Activated naive CD4-positive, alpha-beta T cell treated with anti-CD3 and anti-CD28 coated beads, Interleukin-2, amount 10 ng/mL, durations not matched to agents 7 days and 5 days (primary cell): ENCODE measurements at regions not wholly inside any gene's neighbourhood (a gene's known extent, or its start where the extent isn't known, plus 50 kb on each side); places are given as distances from the start of the nearest gene placed in this dataset.
"Not testable (repeated sequence)": the region's sequence is repeated elsewhere in the genome, so short reads cannot be mapped to it uniquely, and the experiment has no call there.

ENCODE experiments used
- CTCF ChIA-PET: fragments of 350-600 bp; sonication (Branson Sonifier 250); formaldehyde crosslinking; loops from one replicate; lab custom pipeline; 2021; ENCODE audit warnings: antibody characterized with exemption; lab: Charles Lee
- DNase-seq: peaks from one replicate; pipeline ENCODE4 v3.0.0-alpha.2; 2020
- H3K27ac Mint-ChIP-seq: one replicate; pipeline ENCODE4 v1.8.0; 2021; ENCODE audit warnings: mild to moderate bottlenecking, moderate library complexity, mixed read lengths
- H3K27me3 Mint-ChIP-seq: one replicate; pipeline ENCODE4 v1.8.0; 2021; ENCODE audit warnings: mild to moderate bottlenecking, mixed read lengths
- H3K36me3 Mint-ChIP-seq: one replicate; pipeline ENCODE4 v1.8.0; 2021; ENCODE audit warnings: mixed read lengths
- H3K4me1 Mint-ChIP-seq: one replicate; pipeline ENCODE4 v1.8.0; 2021; ENCODE audit warnings: mixed read lengths
- H3K4me3 Mint-ChIP-seq: one replicate; pipeline ENCODE4 v1.8.0; 2021; ENCODE audit warnings: mild to moderate bottlenecking, moderate library complexity, mixed read lengths
- H3K9me3 Mint-ChIP-seq: one replicate; pipeline ENCODE4 v1.8.0; 2021; ENCODE audit warnings: mixed read lengths

DNA sequence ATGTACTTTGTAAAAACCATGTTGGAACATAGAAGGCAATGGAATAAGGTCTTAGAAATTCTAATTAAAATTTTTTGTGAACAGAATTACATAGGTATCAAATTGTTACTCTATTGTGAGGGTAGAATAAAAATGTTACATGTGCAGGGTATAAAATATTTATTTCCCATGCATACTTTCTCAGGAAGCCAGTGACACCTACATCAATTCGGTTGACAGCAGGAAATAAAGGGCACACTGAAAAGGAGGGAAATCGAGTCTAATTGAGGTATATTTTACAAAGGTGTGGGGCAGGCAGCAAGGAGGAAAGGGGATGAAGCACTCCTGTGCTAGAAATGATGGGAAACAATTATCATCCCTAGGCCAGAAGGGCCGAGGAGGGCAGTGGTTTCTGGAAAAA lies 244.9 kb downstream of the C7orf25 start:
- Mint-ChIP-seq H3K9me3 (peaks cover 10% of the 10 kb centered on the region), H3K4me1 (no peaks in the 10 kb centered on the region), H3K27me3 (no peaks in the 10 kb centered on the region), H3K27ac (no peak overlapping the region), H3K4me3 (no peak overlapping the region), H3K36me3 (no peaks in the 10 kb centered on the region)
- CTCF ChIA-PET: no interaction called here
- no peak for DNase-seq

DNA sequence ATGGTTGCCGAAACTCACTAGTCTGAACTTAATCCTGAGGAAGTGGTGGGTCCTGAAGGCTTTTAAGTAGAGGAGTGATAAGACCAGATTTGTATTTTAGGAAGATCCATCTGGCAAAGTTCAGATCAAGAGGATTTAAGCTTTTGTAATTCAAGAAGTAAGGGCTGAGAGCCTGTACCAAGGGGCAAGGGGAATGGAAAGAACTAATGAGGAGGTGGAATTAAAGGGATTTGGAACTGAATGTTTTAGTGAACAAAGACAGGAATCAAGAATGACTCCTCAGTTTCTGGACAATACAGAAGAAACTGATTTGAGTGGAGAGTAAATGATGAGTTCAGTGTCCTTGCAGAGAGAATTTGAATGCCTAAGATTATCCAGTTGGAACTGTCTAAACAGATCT lies 249.0 kb downstream of the C7orf25 start:
- no peaks in the 10 kb centered on the region for H3K4me1 Mint-ChIP-seq

DNA sequence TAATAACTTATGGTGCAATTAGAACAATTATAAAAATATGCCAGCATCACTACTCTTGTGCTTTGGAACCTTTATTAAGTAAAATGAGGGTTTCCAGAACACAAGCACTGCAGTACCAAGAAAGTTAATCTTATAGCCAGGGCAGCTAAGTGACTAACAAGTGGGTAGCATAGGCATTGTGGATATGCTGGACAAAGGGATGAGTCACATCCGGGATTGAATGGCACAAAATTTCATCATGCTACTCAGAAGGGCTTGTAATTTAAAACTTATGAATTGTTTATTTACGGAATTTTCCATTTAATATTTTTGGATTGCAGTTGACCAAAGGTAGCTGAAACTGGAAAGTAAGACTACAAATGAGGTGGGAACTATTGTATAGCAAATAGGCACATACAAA lies 250.6 kb downstream of the C7orf25 start:
- Mint-ChIP-seq H3K27me3 (no peaks in the 10 kb centered on the region), H3K36me3 (no peaks in the 10 kb centered on the region), H3K27ac (no peak overlapping the region), H3K4me3 (no peak overlapping the region), H3K9me3 (peaks cover 3% of the 10 kb centered on the region), H3K4me1 (no peaks in the 10 kb centered on the region)
- DNase-seq: no peak
- CTCF ChIA-PET: no interaction called here

More for the DNA sequence above, 249.0 kb downstream of the C7orf25 start:
- Mint-ChIP-seq H3K9me3 (peaks cover 10% of the 10 kb centered on the region), H3K27ac (no peak overlapping the region), H3K36me3 (no peaks in the 10 kb centered on the region), H3K4me3 (no peak overlapping the region), H3K27me3 (no peaks in the 10 kb centered on the region)
- no peak for DNase-seq
- CTCF ChIA-PET: no interaction called here

DNA sequence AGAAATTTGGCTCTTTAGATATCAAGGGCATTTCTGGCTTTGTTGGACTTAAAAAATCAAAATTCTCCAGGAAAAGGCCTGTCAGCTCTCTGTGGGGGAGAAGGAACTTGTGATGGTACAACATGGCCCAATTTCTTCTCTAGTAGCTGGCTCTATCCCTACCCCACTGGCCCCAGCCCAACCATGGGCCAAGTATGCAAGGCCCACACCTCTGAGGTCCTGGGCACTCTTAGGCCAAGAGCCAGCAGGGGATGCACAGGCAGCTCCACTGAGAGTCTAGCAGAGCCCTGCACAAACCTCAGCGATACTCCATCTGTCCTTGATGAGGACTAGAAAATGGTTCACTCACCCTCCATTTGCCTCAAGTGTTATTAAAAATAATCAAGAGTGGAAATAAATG lies 261.2 kb downstream of the C7orf25 start:
- no peak for DNase-seq
- Mint-ChIP-seq H3K4me1 (no peaks in the 10 kb centered on the region), H3K36me3 (no peaks in the 10 kb centered on the region), H3K27ac (no peak overlapping the region), H3K4me3 (no peak overlapping the region), H3K27me3 (no peaks in the 10 kb centered on the region), H3K9me3 (no peaks in the 10 kb centered on the region)
- CTCF ChIA-PET: no interaction called here

DNA sequence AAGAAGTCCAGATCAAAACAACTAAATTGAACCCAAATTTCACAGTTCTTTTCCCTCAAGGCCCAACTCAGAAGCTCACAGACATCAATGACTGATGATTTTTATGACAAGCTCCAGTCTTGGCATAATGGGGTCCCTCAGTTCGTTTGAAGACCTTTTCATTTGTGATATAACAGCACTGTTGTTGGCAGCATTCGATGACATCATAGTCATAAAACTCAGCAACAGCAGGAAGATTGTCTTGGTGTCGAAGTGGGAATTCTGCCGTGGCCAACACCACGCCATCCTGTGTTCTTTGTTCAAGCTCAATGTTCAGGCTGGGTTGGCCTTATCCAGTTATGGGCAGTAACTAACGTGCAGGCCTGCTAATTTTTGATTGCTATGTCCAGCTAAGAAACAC lies 261.7 kb downstream of the C7orf25 start:
- H3K36me3 Mint-ChIP-seq: no peaks in the 10 kb centered on the region
- CTCF ChIA-PET: interaction anchor here (0.6 kb wide), 1 partner anchor 511 kb away, joined by 5 read pairs; no protein-coding TSS in a partner anchor
- H3K27ac Mint-ChIP-seq: no peak overlapping the region
- DNase-seq: no peak
- no peak overlapping the region for H3K4me3 Mint-ChIP-seq
- H3K4me1 Mint-ChIP-seq: no peaks in the 10 kb centered on the region
- no peaks in the 10 kb centered on the region for H3K9me3 Mint-ChIP-seq
- H3K27me3 Mint-ChIP-seq: no peaks in the 10 kb centered on the region

GRCh38 chr7:42645906-42646305 lies 266.0 kb downstream of the C7orf25 start:
- DNase-seq: no peak
- H3K4me1 Mint-ChIP-seq: no peaks in the 10 kb centered on the region
- H3K9me3 Mint-ChIP-seq: no peaks in the 10 kb centered on the region
- no peak overlapping the region for H3K27ac Mint-ChIP-seq
- H3K4me3 Mint-ChIP-seq: no peak overlapping the region
- no peaks in the 10 kb centered on the region for H3K27me3 Mint-ChIP-seq
- H3K36me3 Mint-ChIP-seq: no peaks in the 10 kb centered on the region
- CTCF ChIA-PET: no interaction called here

DNA sequence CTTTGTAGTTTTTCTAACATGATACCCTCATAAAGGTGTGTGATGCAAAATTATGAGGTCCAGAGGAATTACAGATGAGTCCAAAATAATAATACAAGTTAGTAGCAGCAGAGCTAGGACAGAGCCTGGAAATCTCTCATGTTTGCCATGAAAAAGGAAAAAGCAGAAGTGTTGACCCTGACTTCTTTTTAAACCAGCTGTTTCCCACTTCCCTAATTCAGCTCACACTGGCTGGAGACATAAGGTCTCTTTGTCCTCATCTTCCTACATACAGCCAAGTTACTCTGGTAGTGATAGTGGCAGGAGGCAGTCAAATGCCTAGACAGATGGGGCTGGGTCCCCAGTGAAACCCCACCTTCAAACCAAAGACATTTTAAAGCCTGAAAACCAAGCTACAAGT lies 269.2 kb downstream of the C7orf25 start:
- Mint-ChIP-seq H3K4me3 (no peak overlapping the region), H3K9me3 (no peaks in the 10 kb centered on the region), H3K27me3 (no peaks in the 10 kb centered on the region), H3K36me3 (no peaks in the 10 kb centered on the region), H3K27ac (no peak overlapping the region), H3K4me1 (no peaks in the 10 kb centered on the region)
- CTCF ChIA-PET: no interaction called here
- DNase-seq: no peak

DNA sequence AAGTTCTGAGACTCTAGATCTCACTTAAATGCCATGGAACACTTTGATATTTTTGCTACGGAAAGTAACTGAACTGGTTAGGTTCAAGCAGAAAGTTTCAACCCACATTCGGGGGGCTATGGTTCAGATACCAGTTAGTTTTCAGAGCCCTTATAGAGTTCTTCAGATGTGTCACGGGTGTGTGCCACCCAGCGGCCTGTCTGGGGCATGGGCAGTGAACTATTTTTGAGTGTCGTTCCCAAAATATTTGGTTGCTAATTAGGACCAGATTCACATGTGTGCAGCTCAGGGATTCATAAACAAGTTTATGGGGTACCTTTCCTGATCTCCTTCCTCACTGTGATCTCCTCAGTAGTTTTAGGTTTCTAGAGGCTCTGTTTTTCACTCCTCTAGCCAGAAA lies 271.9 kb downstream of the C7orf25 start:
- H3K9me3 Mint-ChIP-seq: no peaks in the 10 kb centered on the region
- H3K27me3 Mint-ChIP-seq: no peaks in the 10 kb centered on the region
- H3K4me1 Mint-ChIP-seq: no peaks in the 10 kb centered on the region
- no peaks in the 10 kb centered on the region for H3K36me3 Mint-ChIP-seq
- H3K27ac Mint-ChIP-seq: no peak overlapping the region
- DNase-seq: no peak
- CTCF ChIA-PET: no interaction called here
- no peak overlapping the region for H3K4me3 Mint-ChIP-seq

DNA sequence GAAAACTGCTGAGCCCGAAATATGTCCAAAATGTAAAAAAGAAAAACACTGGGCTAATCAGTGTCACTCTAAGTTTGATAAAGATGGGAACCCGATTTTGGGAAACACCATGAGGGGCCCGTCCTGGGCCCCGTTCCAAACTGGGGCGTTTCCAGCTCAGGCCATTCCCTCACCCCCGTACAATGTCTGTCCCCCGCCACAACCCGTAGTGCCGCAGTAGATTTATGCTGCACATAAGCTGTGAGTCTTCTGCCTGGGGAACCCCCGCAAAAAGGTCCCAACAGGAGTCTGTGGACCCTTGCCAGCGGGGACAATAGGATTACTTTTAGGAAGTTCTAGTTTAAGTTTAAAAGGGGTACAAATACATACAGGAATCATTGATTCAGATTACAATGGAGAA lies 275.5 kb downstream of the C7orf25 start:
- H3K36me3 Mint-ChIP-seq, CTCF ChIA-PET, DNase-seq, H3K4me1 Mint-ChIP-seq, H3K4me3 Mint-ChIP-seq, H3K9me3 Mint-ChIP-seq, H3K27ac Mint-ChIP-seq, H3K27me3 Mint-ChIP-seq: not testable (repeated sequence)

DNA sequence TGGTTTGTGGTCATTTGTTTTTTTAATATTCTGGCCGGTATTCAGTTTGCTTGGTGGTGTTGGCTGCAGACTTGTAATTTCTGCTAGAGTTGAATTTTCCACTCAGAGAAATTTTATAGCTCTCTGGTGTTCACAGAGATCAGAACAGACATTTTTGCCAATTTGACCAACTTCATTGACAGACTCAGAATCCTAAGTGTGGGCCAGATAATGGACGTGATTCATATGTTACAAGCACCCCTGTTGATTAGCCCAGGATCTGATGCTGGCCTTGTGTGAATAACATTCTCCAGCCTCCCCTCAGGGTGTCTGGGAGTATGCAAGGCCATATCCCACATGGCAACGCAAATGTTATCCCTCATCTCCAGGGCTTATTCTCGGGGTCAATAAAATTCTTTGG lies 283.8 kb downstream of the C7orf25 start:
- H3K4me1 Mint-ChIP-seq: no peaks in the 10 kb centered on the region
- CTCF ChIA-PET: no interaction called here
- no peak overlapping the region for H3K27ac Mint-ChIP-seq
- no peak for DNase-seq
- H3K9me3 Mint-ChIP-seq: no peaks in the 10 kb centered on the region
- H3K4me3 Mint-ChIP-seq: no peak overlapping the region
- no peaks in the 10 kb centered on the region for H3K27me3 Mint-ChIP-seq
- H3K36me3 Mint-ChIP-seq: no peaks in the 10 kb centered on the region

DNA sequence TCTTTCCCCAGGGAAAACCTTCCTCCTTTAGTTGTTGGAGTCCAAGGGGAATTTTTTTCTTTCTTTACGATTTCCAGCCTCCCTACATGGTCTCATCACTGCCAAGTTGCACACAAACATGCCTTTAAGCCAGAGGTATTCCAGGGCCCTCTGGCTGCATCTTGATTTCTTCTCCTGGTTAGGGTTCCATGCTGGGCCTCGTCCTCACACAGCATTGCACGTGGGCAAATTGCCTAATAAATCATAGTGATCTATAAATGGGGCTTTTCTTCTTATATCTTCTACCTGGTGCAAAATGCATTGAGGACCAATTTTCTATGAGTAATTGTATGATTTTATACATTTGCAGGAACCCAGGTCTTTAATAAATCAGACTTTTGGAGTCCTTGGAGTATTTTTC lies 284.2 kb downstream of the C7orf25 start:
- H3K27me3 Mint-ChIP-seq: no peaks in the 10 kb centered on the region
- H3K9me3 Mint-ChIP-seq: no peaks in the 10 kb centered on the region
- H3K27ac Mint-ChIP-seq: no peak overlapping the region
- H3K4me1 Mint-ChIP-seq: no peaks in the 10 kb centered on the region
- CTCF ChIA-PET: no interaction called here
- no peak for DNase-seq
- no peak overlapping the region for H3K4me3 Mint-ChIP-seq
- H3K36me3 Mint-ChIP-seq: no peaks in the 10 kb centered on the region

DNA sequence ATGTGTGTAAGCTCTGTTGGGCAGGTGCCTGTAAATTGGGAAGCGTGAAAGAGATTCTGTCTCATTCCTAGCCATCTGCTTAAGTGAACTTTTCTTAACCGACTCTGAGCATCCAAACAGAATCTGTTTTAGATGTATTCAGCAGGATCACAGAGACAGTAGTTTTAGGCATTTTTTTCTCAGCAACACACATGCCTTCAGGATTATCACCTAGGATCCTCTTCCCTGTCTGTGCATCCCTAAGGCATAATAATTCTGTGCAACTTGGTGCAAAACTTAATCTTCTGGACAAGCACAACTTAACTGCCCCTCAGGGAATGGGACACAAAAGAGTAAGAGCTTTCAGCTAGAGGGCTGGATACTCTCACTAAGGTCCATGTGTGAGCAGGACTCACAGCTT lies 284.8 kb downstream of the C7orf25 start:
- Mint-ChIP-seq H3K36me3 (no peaks in the 10 kb centered on the region), H3K9me3 (no peaks in the 10 kb centered on the region), H3K4me1 (no peaks in the 10 kb centered on the region), H3K27ac (no peak overlapping the region), H3K4me3 (no peak overlapping the region), H3K27me3 (no peaks in the 10 kb centered on the region)
- CTCF ChIA-PET: no interaction called here
- DNase-seq: no peak

DNA sequence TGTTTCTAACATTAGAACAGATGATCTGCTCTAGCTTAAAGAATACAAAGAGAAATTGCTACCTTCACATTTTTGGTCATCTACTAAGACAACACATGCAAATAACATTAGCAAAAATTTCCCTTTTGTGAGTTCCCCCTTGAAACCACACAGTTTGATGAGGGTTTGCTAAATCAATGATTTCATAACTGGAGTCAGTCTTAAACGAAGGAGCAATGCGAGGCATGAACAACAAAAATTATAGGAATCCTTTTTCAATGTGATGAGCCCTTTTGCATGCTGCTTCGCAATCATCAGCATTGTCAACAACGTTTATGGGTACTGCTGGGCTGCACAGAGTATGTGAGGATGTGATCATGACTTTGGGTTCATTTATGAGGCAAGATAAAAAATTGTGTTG lies 286.4 kb downstream of the C7orf25 start:
- H3K4me3 Mint-ChIP-seq: no peak overlapping the region
- CTCF ChIA-PET: interaction anchor here (0.8 kb wide), 1 partner anchor 9 kb away, joined by 3 read pairs; no protein-coding TSS in a partner anchor
- DNase-seq: no peak
- no peak overlapping the region for H3K27ac Mint-ChIP-seq
- H3K4me1 Mint-ChIP-seq: no peaks in the 10 kb centered on the region
- no peaks in the 10 kb centered on the region for H3K27me3 Mint-ChIP-seq
- H3K9me3 Mint-ChIP-seq: no peaks in the 10 kb centered on the region
- H3K36me3 Mint-ChIP-seq: no peaks in the 10 kb centered on the region

GRCh38 chr7:42624471-42624870 lies 287.4 kb downstream of the C7orf25 start:
- H3K4me1 Mint-ChIP-seq: no peaks in the 10 kb centered on the region
- no peak overlapping the region for H3K4me3 Mint-ChIP-seq
- CTCF ChIA-PET: no interaction called here
- no peak for DNase-seq
- H3K36me3 Mint-ChIP-seq: no peaks in the 10 kb centered on the region
- no peak overlapping the region for H3K27ac Mint-ChIP-seq
- no peaks in the 10 kb centered on the region for H3K27me3 Mint-ChIP-seq
- H3K9me3 Mint-ChIP-seq: no peaks in the 10 kb centered on the region

DNA sequence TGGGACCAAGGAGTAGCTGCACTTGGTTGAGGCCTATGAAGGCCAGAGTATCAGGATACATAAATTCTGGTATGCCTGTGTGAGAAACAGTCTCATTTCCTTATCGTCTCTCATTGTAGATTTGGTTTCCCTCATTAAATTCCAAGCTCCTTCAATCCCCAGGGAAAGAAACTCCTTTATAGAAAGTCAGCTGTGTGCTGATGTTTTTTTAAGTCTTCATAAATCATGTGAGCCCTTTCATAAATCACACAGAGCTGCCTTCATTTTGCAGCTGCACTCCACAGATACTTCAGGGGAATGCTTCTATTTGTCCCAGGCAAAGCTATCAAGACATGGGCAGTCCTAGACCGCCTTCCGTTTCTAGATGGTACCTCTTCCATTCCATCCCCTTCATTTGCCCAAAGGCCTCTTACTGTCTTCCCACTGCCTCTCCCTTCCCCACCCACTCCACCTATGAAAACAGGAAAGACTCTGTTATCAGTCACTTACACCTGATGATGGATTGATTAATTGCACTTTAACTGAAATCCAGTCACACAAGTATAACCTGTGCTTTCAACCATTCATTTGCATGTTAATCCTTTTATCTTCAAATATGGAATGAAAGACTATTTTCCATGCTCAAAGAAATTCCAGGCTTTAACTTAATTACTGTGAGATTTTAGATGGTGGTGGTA lies 290.2 kb downstream of the C7orf25 start:
- CTCF ChIA-PET: no interaction called here

More for the DNA sequence above, 290.2 kb downstream of the C7orf25 start:
- DNase-seq: no peak
- Mint-ChIP-seq H3K27me3 (no peaks in the 10 kb centered on the region), H3K36me3 (no peaks in the 10 kb centered on the region), H3K4me1 (no peaks in the 10 kb centered on the region), H3K9me3 (no peaks in the 10 kb centered on the region), H3K27ac (no peak overlapping the region), H3K4me3 (no peak overlapping the region)
